Neural cell (in vitro differentiated cells): ENCODE measurements at regions not wholly inside any gene's neighbourhood (a gene's known extent, or its start where the extent isn't known, plus 50 kb on each side); places are given as distances from the start of the nearest gene placed in this dataset.

Experiments used
- CTCF ChIP-seq: fragments of 450-650 bp; IDR thresholded peaks from 2 replicates; pipeline ENCODE4 v1.5.1; 2014; ENCODE audit warnings: antibody characterized with exemption, mild to moderate bottlenecking, moderate library complexity; ENCODE audit not compliant: poor library complexity, severe bottlenecking
- EP300 ChIP-seq: fragments of 450-650 bp; conservative IDR thresholded peaks from 2 replicates; pipeline ENCODE4 v1.6.1; 2014; ENCODE audit warnings: antibody characterized with exemption, mild to moderate bottlenecking, moderate library complexity; ENCODE audit not compliant: poor library complexity, severe bottlenecking
- POLR2AphosphoS5 ChIP-seq: IDR thresholded peaks from 2 replicates; pipeline ENCODE4 v1.6.1; 2012
- RAD21 ChIP-seq: fragments of 450-650 bp; conservative IDR thresholded peaks from 2 replicates; pipeline ENCODE4 v1.6.1; 2014; ENCODE audit warnings: antibody characterized with exemption, mild to moderate bottlenecking, moderate library complexity
- TF ChIP-seq, protein P1 (sequence below): IDR thresholded peaks from 2 replicates; pipeline ENCODE4 v1.6.1; 2012; ENCODE audit warnings: borderline replicate concordance

DNA sequence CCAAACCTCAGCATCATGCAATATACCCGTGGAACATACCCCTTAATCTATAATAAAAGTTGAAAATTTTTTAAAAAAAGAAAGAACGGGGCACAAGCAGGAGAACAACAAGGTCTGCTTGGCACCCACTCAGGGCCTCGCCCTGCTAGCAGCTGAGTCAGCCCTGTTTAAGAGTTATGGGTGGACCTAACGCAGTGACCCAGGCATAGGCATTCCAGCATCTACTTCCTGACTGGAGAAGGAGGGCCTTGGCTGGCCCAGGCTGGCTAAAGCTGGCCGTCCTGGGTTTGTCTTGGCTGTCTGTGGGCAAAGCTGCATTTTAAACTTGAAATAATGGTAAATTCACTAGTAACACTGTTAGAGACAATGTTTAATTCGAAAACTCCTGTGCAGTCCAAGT lies 236.7 kb upstream of the PGRMC2 start:
- TF ChIP-seq POLR2AphosphoS5 (no peak), RAD21 (no peak), EP300 (no peak), CTCF (no peak)
- TF ChIP-seq, protein P1, sequence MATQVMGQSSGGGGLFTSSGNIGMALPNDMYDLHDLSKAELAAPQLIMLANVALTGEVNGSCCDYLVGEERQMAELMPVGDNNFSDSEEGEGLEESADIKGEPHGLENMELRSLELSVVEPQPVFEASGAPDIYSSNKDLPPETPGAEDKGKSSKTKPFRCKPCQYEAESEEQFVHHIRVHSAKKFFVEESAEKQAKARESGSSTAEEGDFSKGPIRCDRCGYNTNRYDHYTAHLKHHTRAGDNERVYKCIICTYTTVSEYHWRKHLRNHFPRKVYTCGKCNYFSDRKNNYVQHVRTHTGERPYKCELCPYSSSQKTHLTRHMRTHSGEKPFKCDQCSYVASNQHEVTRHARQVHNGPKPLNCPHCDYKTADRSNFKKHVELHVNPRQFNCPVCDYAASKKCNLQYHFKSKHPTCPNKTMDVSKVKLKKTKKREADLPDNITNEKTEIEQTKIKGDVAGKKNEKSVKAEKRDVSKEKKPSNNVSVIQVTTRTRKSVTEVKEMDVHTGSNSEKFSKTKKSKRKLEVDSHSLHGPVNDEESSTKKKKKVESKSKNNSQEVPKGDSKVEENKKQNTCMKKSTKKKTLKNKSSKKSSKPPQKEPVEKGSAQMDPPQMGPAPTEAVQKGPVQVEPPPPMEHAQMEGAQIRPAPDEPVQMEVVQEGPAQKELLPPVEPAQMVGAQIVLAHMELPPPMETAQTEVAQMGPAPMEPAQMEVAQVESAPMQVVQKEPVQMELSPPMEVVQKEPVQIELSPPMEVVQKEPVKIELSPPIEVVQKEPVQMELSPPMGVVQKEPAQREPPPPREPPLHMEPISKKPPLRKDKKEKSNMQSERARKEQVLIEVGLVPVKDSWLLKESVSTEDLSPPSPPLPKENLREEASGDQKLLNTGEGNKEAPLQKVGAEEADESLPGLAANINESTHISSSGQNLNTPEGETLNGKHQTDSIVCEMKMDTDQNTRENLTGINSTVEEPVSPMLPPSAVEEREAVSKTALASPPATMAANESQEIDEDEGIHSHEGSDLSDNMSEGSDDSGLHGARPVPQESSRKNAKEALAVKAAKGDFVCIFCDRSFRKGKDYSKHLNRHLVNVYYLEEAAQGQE = no peak
